HG03066 (cell line): ENCODE measurements at regions not wholly inside any gene's neighbourhood (a gene's known extent, or its start where the extent isn't known, plus 50 kb on each side); places are given as distances from the start of the nearest gene placed in this dataset.

Source experiments
- ATAC-seq: cut with Tn5 transposase; IDR thresholded peaks from one replicate; pipeline ENCODE4 v1.9.1; 2021; ENCODE audit warnings: low read depth; ENCODE audit not compliant: unreplicated experiment

GRCh38 chr10:131442271-131442670, 130.8 kb upstream of the TCERG1L start:
- ATAC-seq, result no peak

GRCh38 chr10:131444286-131444685, 132.8 kb upstream of the TCERG1L start:
- ATAC-seq, result no peak

- ATAC-seq, result no peak
These were observed 133.4 kb upstream of the TCERG1L start for GRCh38 chr10:131444862-131445461.

GRCh38 chr10:131445623-131446022, 134.1 kb upstream of the TCERG1L start:
- ATAC-seq, result no peak

GRCh38 chr10:131446171-131446570, 134.7 kb upstream of the TCERG1L start:
- ATAC-seq, result no peak

GRCh38 chr10:131448171-131448570, 136.7 kb upstream of the TCERG1L start:
- no peak for ATAC-seq

- ATAC-seq, result no peak
These were observed 137.4 kb upstream of the TCERG1L start for GRCh38 chr10:131448883-131449282.

GRCh38 chr10:131450216-131450765, 138.8 kb upstream of the TCERG1L start:
- ATAC-seq, result no peak

- ATAC-seq, result no peak
These were observed 140.0 kb upstream of the TCERG1L start for GRCh38 chr10:131451407-131452015.

GRCh38 chr10:131452926-131453720, 141.6 kb upstream of the TCERG1L start:
- ATAC-seq, result no peak

- ATAC-seq, result no peak
These were observed 142.5 kb upstream of the TCERG1L start for GRCh38 chr10:131453721-131454634.

GRCh38 chr10:131456411-131456810, 144.9 kb upstream of the TCERG1L start:
- ATAC-seq, result no peak

- no peak for ATAC-seq
These were observed 149.6 kb upstream of the TCERG1L start for GRCh38 chr10:131461093-131461492.

- ATAC-seq, result no peak
These were observed 153.3 kb upstream of the TCERG1L start for GRCh38 chr10:131464789-131465188.

- ATAC-seq, result no peak
These were observed 158.0 kb upstream of the TCERG1L start for GRCh38 chr10:131469551-131469950.

GRCh38 chr10:131473645-131474044, 162.1 kb upstream of the TCERG1L start:
- ATAC-seq, result no peak

- no peak for ATAC-seq
These were observed 162.9 kb upstream of the TCERG1L start for GRCh38 chr10:131474416-131474815.

GRCh38 chr10:131475043-131475442, 163.5 kb upstream of the TCERG1L start:
- no peak for ATAC-seq

GRCh38 chr10:131475803-131476202, 164.3 kb upstream of the TCERG1L start:
- ATAC-seq, result no peak

- ATAC-seq, result no peak
These were observed 166.1 kb upstream of the TCERG1L start for GRCh38 chr10:131477457-131478121.
